Liver (tissue), 3 donors: ENCODE measurements at regions not wholly inside any gene's neighbourhood (a gene's known extent, or its start where the extent isn't known, plus 50 kb on each side); places are given as distances from the start of the nearest gene placed in this dataset.

Source experiments
- EGR1 ChIP-seq, 2 donors: IDR thresholded peaks; 2 replicates each; pipeline ENCODE4 v1.6.1; 2016 to 2018; ENCODE audit warnings: antibody characterized with exemption in 2 of 2, low read depth in 2 of 2
- FOXA1 ChIP-seq: IDR thresholded peaks from 2 replicates; pipeline ENCODE4 v1.6.1; 2016; ENCODE audit warnings: antibody characterized with exemption
- GABPA ChIP-seq, 2 donors: IDR thresholded peaks in 1 of 2; conservative IDR thresholded peaks in 1 of 2; 2 replicates each; pipeline ENCODE4 v1.6.1; 2016; ENCODE audit warnings: antibody characterized with exemption in 2 of 2, mild to moderate bottlenecking in 1 of 2, moderate library complexity in 1 of 2
- NR2F2 ChIP-seq: IDR thresholded peaks from 2 replicates; pipeline ENCODE4 v1.6.1; 2016; ENCODE audit warnings: antibody characterized with exemption
- SP1 ChIP-seq: IDR thresholded peaks from 2 replicates; pipeline ENCODE4 v1.6.1; 2018; ENCODE audit warnings: antibody characterized with exemption, mild to moderate bottlenecking
- YY1 ChIP-seq: IDR thresholded peaks from 2 replicates; pipeline ENCODE4 v1.6.1; 2016; ENCODE audit warnings: antibody characterized with exemption, mild to moderate bottlenecking
- TF ChIP-seq, protein P1 (sequence below): fragments of 150-350 bp; IDR thresholded peaks from 2 replicates; pipeline ENCODE4 v1.5.1; 2017; ENCODE audit warnings: improper control_type of control experiment, low read depth, low read length; ENCODE audit not compliant: missing input control
- TF ChIP-seq, protein P2 (sequence below): IDR thresholded peaks from 2 replicates; pipeline ENCODE4 v1.6.1; 2016; ENCODE audit warnings: antibody characterized with exemption, mild to moderate bottlenecking
- TF ChIP-seq, protein P3 (sequence below): IDR thresholded peaks from 2 replicates; pipeline ENCODE4 v1.6.1; 2016; ENCODE audit warnings: antibody characterized with exemption
- TF ChIP-seq, protein P4 (sequence below): IDR thresholded peaks from 2 replicates; pipeline ENCODE4 v1.6.1; 2016; ENCODE audit warnings: antibody characterized with exemption
- donor health status: healthy.
- donor health status: healthy.

DNA sequence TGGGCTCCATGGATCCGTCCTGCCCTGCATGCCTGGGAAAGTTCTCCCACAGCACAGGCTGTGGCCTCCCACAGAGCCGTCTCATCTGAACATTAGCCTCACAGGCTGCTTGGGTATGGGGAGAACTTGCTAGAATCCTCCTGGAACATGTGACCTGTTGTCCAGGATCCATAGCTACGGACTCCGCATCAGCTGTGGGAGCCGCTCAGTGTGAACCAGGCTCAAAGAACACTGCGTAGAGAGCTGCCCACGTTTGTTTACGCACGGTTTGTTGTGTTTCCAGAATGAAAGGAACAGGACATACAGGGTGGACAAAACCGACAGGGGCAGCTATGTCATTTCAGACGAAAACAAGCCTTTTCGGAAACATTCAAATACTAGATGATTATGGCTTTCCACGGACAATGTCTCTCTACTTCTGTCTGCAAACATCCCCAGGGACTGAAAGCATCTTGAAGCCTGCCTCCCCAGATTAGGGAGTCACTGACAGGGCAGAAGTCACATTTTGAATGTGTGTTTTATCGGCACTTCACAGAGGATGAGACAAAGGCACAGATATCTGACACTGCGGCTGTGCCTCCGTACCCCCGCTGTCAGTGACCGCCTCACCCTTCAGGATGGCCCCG is 390.3 kb downstream of the GADD45G start:
- TF ChIP-seq, protein P1, sequence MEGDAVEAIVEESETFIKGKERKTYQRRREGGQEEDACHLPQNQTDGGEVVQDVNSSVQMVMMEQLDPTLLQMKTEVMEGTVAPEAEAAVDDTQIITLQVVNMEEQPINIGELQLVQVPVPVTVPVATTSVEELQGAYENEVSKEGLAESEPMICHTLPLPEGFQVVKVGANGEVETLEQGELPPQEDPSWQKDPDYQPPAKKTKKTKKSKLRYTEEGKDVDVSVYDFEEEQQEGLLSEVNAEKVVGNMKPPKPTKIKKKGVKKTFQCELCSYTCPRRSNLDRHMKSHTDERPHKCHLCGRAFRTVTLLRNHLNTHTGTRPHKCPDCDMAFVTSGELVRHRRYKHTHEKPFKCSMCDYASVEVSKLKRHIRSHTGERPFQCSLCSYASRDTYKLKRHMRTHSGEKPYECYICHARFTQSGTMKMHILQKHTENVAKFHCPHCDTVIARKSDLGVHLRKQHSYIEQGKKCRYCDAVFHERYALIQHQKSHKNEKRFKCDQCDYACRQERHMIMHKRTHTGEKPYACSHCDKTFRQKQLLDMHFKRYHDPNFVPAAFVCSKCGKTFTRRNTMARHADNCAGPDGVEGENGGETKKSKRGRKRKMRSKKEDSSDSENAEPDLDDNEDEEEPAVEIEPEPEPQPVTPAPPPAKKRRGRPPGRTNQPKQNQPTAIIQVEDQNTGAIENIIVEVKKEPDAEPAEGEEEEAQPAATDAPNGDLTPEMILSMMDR: no peak
- peak; percentile 36 to 41 for TF ChIP-seq EGR1 (IDR thresholded peaks at IDR 0.05; ENCODE audit: low read depth in 2 of 2)
- TF ChIP-seq, protein P2, sequence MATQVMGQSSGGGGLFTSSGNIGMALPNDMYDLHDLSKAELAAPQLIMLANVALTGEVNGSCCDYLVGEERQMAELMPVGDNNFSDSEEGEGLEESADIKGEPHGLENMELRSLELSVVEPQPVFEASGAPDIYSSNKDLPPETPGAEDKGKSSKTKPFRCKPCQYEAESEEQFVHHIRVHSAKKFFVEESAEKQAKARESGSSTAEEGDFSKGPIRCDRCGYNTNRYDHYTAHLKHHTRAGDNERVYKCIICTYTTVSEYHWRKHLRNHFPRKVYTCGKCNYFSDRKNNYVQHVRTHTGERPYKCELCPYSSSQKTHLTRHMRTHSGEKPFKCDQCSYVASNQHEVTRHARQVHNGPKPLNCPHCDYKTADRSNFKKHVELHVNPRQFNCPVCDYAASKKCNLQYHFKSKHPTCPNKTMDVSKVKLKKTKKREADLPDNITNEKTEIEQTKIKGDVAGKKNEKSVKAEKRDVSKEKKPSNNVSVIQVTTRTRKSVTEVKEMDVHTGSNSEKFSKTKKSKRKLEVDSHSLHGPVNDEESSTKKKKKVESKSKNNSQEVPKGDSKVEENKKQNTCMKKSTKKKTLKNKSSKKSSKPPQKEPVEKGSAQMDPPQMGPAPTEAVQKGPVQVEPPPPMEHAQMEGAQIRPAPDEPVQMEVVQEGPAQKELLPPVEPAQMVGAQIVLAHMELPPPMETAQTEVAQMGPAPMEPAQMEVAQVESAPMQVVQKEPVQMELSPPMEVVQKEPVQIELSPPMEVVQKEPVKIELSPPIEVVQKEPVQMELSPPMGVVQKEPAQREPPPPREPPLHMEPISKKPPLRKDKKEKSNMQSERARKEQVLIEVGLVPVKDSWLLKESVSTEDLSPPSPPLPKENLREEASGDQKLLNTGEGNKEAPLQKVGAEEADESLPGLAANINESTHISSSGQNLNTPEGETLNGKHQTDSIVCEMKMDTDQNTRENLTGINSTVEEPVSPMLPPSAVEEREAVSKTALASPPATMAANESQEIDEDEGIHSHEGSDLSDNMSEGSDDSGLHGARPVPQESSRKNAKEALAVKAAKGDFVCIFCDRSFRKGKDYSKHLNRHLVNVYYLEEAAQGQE: peak; percentile 74
- TF ChIP-seq, protein P3, sequence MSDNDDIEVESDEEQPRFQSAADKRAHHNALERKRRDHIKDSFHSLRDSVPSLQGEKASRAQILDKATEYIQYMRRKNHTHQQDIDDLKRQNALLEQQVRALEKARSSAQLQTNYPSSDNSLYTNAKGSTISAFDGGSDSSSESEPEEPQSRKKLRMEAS: peak; percentile 70
- TF ChIP-seq NR2F2: no peak
- peak; percentile 56 for TF ChIP-seq FOXA1
- peak; percentile 68 for TF ChIP-seq YY1
- no peak for TF ChIP-seq GABPA (IDR thresholded peaks at IDR 0.05 in 1 of 2, conservative IDR thresholded peaks at IDR 0.05 in 1 of 2)
- peak; percentile 91 for TF ChIP-seq SP1
- TF ChIP-seq, protein P4, sequence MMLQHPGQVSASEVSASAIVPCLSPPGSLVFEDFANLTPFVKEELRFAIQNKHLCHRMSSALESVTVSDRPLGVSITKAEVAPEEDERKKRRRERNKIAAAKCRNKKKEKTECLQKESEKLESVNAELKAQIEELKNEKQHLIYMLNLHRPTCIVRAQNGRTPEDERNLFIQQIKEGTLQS: no peak
